ENCODE measurements at regions not wholly inside any gene's neighbourhood (a gene's known extent, or its start where the extent isn't known, plus 50 kb on each side); places are given as distances from the start of the nearest gene placed in this dataset.

DNA sequence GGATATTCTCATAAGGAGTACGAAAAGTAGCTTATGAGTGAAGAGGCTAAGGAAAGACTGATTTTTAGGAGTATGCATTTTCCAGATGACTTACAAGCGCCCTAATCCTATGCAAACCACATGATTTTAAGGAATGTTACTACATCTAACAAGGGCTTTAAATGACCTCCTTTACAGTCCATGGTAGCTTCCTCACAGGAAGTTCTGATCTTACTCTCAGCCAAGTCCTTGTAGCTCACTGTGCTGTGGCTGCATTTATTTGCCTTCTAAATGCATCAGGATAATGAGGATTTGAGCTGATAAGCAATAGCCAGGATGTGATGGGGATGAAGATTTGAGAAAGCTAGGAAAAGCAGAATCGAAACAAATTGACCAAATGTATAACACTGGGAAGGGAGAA, 896.0 kb downstream of the MCTP2 start:
- no peaks in the 10 kb centered on the region for H3K9me3 ChIP-seq
- H3K9ac ChIP-seq, result no peak overlapping the region
- H3K4me1 ChIP-seq, result no peaks in the 10 kb centered on the region
- H3K4me3 ChIP-seq, result no peak overlapping the region
- TF ChIP-seq Cebpa-rat (IDR thresholded peaks at IDR 0.05), result no peak
- H3K36me3 ChIP-seq, result no peaks in the 10 kb centered on the region
- H3K27me3 ChIP-seq, result no peaks in the 10 kb centered on the region
- H3K27ac ChIP-seq, result no peak overlapping the region
- no peak overlapping the region for H3K4me2 ChIP-seq
- H4K20me1 ChIP-seq, result no peaks in the 10 kb centered on the region

DNA sequence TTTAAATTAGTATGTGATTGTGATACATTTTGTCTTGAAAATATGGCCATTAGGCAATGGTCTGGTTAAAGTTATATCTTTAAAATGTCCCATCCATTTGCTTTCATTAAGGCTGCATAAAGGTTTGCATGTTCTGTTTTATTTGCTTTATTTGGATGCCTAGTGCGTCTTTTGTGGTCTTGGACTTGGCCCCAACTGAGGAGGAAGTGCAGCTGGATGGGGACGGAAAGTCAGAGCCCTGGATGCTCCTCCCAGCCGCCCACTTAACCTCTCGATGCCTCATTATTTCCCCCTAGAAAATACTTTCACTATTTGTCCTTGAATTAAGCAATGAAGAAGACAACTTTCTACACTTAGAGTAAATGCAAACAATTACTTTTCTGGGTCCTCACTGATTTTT, 898.2 kb downstream of the MCTP2 start:
- H3K9me3 ChIP-seq, result no peaks in the 10 kb centered on the region
- H4K20me1 ChIP-seq, result no peaks in the 10 kb centered on the region
- TF ChIP-seq Cebpa-rat (IDR thresholded peaks at IDR 0.05), result no peak
- no peak overlapping the region for H3K4me2 ChIP-seq
- no peak overlapping the region for H3K4me3 ChIP-seq
- H3K27me3 ChIP-seq, result no peaks in the 10 kb centered on the region
- H3K27ac ChIP-seq, result no peak overlapping the region
- no peak overlapping the region for H3K9ac ChIP-seq
- H3K4me1 ChIP-seq, result no peaks in the 10 kb centered on the region
- H3K36me3 ChIP-seq, result no peaks in the 10 kb centered on the region

DNA sequence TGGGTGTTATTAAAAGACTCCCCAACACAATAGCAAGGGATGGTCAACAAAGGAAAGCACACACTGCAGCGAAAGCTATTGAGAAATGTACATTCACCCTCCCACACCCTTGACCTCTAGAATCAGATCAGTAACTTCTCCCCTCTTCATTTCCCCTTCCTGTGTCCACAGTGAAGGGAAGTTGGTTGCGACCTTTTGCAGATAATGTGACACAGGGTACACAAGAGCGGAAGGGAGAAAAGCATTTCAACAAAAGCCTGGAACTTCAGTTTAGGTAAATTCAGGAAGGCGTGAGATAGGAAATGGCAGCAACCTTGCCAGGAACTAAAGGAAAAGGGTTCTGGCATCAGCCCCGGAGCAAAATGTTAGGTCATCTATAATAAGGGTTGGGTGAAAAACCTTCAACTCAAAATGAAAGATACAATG, 899.8 kb downstream of the MCTP2 start:
- Histone ChIP-seq H3K27me3 (no peaks in the 10 kb centered on the region), H3K9me3 (no peaks in the 10 kb centered on the region), H3K4me2 (no peak overlapping the region), H3K4me3 (no peak overlapping the region), H4K20me1 (no peaks in the 10 kb centered on the region), H3K27ac (no peak overlapping the region), H3K36me3 (no peaks in the 10 kb centered on the region), H3K4me1 (no peaks in the 10 kb centered on the region), H3K9ac (no peak overlapping the region)
- no peak for TF ChIP-seq Cebpa-rat (IDR thresholded peaks at IDR 0.05)

DNA sequence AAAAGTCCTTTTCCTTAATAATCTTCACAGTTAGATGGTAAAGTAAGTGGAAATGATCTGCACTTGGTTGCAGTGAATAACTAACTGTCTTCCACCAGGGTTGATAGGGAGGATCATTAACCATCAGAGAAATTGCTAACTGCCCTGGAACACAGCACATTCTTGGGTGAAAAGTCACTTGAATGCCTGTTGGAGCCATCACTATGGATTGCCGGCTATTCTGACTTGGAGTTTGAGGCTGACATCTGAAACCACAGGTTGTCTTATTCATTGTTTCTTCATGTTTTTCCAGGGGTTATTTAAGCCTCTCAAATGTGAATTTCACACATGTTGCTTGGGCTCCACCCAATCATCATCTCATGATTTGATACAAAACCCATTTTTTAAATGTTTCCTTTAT, 901.4 kb downstream of the MCTP2 start:
- Histone ChIP-seq H3K36me3 (no peaks in the 10 kb centered on the region), H3K4me2 (no peak overlapping the region), H3K27ac (no peak overlapping the region), H3K27me3 (no peaks in the 10 kb centered on the region), H3K4me3 (no peak overlapping the region), H3K4me1 (no peaks in the 10 kb centered on the region), H3K9me3 (no peaks in the 10 kb centered on the region), H3K9ac (no peak overlapping the region), H4K20me1 (no peaks in the 10 kb centered on the region)
- TF ChIP-seq Cebpa-rat (IDR thresholded peaks at IDR 0.05), result no peak

DNA sequence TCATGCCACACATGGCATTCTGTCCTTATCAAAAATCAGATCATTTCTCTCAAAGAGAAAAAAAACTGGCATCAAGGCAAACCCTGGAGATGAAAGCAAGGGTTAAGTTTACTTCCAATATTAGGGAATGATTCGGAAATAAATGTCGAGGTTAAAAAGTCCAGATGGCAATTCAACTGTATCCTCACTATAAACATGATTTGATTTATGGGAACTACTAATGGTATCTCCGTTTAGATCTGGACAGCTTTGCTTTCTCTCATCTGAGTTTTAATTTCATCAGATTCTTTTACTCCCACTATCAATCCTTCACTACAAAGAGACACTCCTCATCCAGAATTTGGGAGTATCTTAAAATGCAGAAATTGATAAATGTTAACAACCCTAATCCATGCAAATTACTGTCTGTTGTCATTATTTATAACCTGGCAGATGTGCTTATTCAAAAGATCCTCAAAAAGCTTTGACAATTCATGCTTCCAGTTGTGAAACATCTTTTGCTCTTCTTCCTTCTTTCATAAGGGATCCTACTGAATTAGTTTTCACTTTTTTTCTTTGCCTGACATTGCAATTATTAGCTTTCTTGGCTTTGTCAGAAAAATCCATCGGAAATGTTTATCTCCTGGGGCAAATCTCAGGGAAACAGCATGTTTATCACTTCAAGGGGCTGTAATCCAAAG, 903.2 kb downstream of the MCTP2 start:
- Histone ChIP-seq H3K27me3 (no peaks in the 10 kb centered on the region), H3K4me3 (no peak overlapping the region), H4K20me1 (no peaks in the 10 kb centered on the region), H3K4me2 (no peak overlapping the region), H3K4me1 (no peaks in the 10 kb centered on the region), H3K36me3 (no peaks in the 10 kb centered on the region), H3K9me3 (no peaks in the 10 kb centered on the region), H3K9ac (no peak overlapping the region), H3K27ac (no peak overlapping the region)
- no peak for TF ChIP-seq Cebpa-rat (IDR thresholded peaks at IDR 0.05)

DNA sequence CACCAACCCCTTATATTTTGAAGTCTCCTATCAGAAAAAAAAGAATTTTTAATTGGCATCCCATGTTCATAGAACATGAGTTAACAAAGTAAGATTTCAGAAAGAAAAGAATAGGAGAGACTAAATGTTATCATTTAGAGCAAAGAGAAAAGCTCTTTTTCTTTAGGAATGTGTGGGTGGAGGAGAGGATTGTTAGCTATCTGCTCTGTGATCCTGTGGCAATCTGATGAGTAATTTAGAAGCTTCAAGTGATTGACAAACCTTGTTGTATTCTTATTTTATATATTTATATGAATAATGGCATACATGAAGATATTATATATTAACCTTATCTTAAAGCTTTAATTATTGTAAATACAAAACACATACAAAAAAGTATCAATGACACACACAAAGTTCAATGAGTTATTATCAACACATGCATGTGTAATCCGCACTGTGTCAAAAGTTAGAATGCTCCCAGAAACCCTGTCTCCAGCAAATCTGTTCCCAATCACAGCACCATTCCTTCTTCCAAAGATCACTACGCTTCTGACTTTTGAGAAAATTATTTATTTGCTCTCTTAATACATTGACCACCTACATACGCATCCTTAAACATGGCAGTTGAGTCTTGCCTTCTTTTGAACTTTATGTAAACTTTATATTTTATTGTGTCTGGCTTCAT, 907.4 kb downstream of the MCTP2 start:
- no peak overlapping the region for H3K4me3 ChIP-seq
- H3K27ac ChIP-seq, result no peak overlapping the region
- H3K9me3 ChIP-seq, result no peaks in the 10 kb centered on the region
- H3K36me3 ChIP-seq, result no peaks in the 10 kb centered on the region
- no peak overlapping the region for H3K4me2 ChIP-seq
- no peak for TF ChIP-seq Cebpa-rat (IDR thresholded peaks at IDR 0.05)
- H4K20me1 ChIP-seq, result no peaks in the 10 kb centered on the region
- H3K27me3 ChIP-seq, result no peaks in the 10 kb centered on the region
- H3K4me1 ChIP-seq, result no peaks in the 10 kb centered on the region
- no peak overlapping the region for H3K9ac ChIP-seq

DNA sequence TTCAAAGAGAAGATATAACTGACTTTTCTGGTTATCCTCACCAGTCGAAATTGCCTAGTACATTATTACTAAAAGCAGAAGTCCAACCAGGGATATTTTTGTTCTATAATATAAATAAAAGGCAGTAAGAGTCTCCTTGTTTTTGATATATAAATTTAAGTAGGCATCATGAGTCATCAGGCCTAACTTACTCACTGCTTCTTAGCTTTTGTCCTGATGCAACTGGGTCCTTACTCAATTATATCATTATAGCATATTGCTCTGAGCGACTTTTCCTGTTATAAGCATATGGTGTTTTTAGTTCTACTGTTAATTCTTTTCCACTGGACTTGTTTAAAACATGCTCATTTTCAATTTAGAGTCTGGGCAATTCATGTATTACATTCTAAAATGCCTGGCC, 910.1 kb downstream of the MCTP2 start:
- Histone ChIP-seq H3K4me3 (no peak overlapping the region), H3K27me3 (no peaks in the 10 kb centered on the region), H3K27ac (no peak overlapping the region), H3K4me1 (no peaks in the 10 kb centered on the region), H3K36me3 (no peaks in the 10 kb centered on the region), H3K4me2 (no peak overlapping the region), H3K9me3 (no peaks in the 10 kb centered on the region), H4K20me1 (no peaks in the 10 kb centered on the region), H3K9ac (no peak overlapping the region)
- TF ChIP-seq Cebpa-rat (IDR thresholded peaks at IDR 0.05), result no peak

DNA sequence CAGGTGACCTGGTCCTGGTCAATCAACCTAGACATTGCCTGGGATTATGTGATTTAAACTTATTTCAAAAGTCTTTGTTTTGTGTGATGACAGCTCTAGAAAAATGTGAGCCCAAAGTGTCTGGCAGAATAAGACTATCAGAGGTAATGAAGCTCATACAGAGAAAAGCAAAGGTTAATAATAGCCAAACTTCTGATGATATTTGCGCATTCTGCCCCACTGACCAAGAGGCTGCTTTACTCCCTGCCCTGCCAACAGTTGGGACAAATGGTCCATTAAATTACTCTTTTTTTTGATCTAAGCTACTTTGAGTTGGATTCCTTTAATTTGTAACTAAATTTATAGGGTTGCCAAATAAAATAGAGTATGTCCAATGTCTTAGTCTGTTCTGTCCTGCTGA, 911.2 kb downstream of the MCTP2 start:
- Histone ChIP-seq H3K27me3 (no peaks in the 10 kb centered on the region), H3K9ac (no peak overlapping the region), H3K4me1 (no peaks in the 10 kb centered on the region), H3K36me3 (no peaks in the 10 kb centered on the region), H3K9me3 (no peaks in the 10 kb centered on the region), H3K27ac (no peak overlapping the region), H3K4me3 (no peak overlapping the region), H4K20me1 (no peaks in the 10 kb centered on the region), H3K4me2 (no peak overlapping the region)
- TF ChIP-seq Cebpa-rat (IDR thresholded peaks at IDR 0.05), result no peak

DNA sequence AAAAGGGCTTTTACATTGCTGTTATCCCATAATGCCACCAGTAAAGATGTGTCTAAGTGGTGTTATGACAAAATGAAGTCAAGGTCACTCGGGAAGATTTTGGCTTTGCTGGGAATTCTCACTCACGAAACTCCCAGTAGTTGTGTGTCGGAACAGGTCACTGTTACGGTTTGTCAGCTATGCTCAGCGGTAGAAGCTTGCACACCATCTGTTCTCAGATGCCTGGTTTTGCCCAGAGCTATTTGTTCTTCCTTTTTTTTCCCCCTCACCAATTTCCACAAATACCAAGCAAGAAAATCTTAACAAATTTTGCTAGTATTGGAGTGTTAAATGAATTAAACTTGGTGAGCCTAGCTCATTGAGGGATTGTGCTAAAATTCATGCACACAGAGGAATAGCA, 915.1 kb downstream of the MCTP2 start:
- Histone ChIP-seq H3K27me3 (no peaks in the 10 kb centered on the region), H3K36me3 (no peaks in the 10 kb centered on the region), H3K9ac (no peak overlapping the region), H3K4me2 (no peak overlapping the region), H4K20me1 (no peaks in the 10 kb centered on the region), H3K4me1 (no peaks in the 10 kb centered on the region), H3K4me3 (no peak overlapping the region), H3K27ac (no peak overlapping the region), H3K9me3 (peaks cover 5% of the 10 kb centered on the region; the same call in 1 of the 2 replicates)
- TF ChIP-seq Cebpa-rat (IDR thresholded peaks at IDR 0.05), result no peak

DNA sequence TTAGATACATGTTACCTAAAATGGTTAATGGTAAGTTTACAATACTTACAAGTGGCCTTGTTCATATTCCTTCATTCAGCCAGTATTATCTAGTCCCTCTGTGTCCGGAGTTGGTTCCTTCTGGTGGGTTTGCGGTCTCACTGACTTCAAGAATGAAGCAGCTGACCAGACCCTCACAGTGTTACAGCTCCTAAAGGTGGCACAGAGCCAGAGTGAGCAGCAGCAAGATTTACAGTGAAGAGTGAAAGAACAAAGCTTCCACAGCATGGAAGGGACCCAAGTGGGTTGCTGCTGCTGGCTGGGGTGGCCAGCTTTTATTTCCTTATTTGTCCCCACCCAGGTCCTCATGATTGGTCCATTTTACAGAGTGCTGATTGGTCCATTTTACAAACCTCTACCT, 916.8 kb downstream of the MCTP2 start:
- Histone ChIP-seq H3K4me2 (no peak overlapping the region), H3K4me1 (no peaks in the 10 kb centered on the region)
- TF ChIP-seq Cebpa-rat (IDR thresholded peaks at IDR 0.05), result no peak

More for the DNA sequence above, 916.8 kb downstream of the MCTP2 start:
- no peak overlapping the region for H3K9ac ChIP-seq
- H3K4me3 ChIP-seq, result no peak overlapping the region
- no peaks in the 10 kb centered on the region for H3K36me3 ChIP-seq
- no peak overlapping the region for H3K27ac ChIP-seq
- H3K27me3 ChIP-seq, result no peaks in the 10 kb centered on the region
- H3K9me3 ChIP-seq, result peaks cover 8% of the 10 kb centered on the region
- H4K20me1 ChIP-seq, result no peaks in the 10 kb centered on the region

Data from BLaER1 (cell line).